GM20000 (cell line): ENCODE measurements at regions not wholly inside any gene's neighbourhood (a gene's known extent, or its start where the extent isn't known, plus 50 kb on each side); places are given as distances from the start of the nearest gene placed in this dataset.

Experiments used
- DNase-seq: peaks from one replicate; pipeline ENCODE4 v3.0.0; 2012; ENCODE audit warnings: low spot score
- CTCF ChIP-seq: IDR thresholded peaks from 2 replicates; pipeline ENCODE4 v1.5.1; 2012; ENCODE audit warnings: mild to moderate bottlenecking, control low read depth; ENCODE audit errors: extremely low read depth, missing control alignments

- TF ChIP-seq CTCF, result no peak
- no peak for DNase-seq
These were observed 75.5 kb downstream of the SLC4A3 start for GRCh38 chr2:219702796-219703545.

GRCh38 chr2:219704878-219705277 lies 77.4 kb downstream of the SLC4A3 start:
- DNase-seq, result no peak
- TF ChIP-seq CTCF, result no peak

GRCh38 chr2:219706823-219707281 lies 79.4 kb downstream of the SLC4A3 start:
- DNase-seq, result no peak
- no peak for TF ChIP-seq CTCF

- TF ChIP-seq CTCF, result no peak
- DNase-seq, result no peak
These were observed 80.3 kb downstream of the SLC4A3 start for GRCh38 chr2:219707496-219708285.

- TF ChIP-seq CTCF, result no peak
- no peak for DNase-seq
These were observed 81.9 kb downstream of the SLC4A3 start for GRCh38 chr2:219709331-219709761.

GRCh38 chr2:219713110-219713509 lies 85.7 kb downstream of the SLC4A3 start:
- TF ChIP-seq CTCF, result no peak
- no peak for DNase-seq
